ENCODE measurements at regions not wholly inside any gene's neighbourhood (a gene's known extent, or its start where the extent isn't known, plus 50 kb on each side); places are given as distances from the start of the nearest gene placed in this dataset.

DNA sequence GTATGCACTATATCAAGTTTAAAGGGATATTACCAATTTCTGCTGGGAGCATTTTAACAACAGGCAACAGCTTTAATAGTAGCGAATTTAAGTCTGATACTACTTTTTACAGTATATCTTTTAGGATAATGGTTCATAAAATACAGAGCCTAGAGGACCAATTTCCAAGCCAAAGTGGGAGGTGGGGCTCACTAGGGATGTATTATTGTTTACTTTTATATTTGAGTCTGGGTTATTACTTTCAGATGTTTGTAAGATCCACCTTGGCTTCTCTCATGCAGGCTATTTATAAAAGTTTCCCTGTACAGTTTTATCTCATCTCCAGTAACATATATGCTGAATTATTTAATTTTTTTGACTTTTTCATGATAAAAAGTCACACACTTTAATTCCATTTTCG lies 242.0 kb downstream of the CMPK2 start:
- DNase-seq (ENCODE audit: low spot score), result no peak

DNA sequence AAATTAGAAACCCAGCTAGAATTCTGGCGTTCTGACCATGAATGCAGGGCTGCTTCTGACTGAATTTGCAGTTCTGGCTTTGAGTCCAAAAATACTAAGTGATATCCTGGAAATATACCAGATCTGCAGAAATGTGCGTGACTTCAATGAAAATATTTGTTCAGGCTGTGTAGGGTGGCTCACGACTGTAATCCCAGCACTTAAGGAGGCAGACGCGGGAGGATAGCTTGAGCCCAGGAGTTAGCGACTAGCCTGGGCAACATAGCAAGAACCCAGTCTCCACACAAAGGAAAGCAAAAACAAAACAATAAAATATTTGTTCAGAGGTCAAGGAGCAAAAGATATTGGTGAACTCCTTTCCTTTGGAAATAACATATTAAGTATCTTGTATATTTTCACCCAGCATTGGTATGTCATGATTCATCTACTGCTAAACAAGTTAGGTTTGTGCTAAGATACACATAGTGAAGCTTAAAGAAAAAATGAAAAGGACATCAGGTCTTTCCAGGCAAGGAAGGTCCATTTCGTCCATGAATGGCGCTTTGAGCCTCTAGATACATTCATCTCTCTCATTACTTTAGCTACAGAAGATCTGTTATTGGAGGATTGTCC lies 239.2 kb downstream of the CMPK2 start:
- no peak for DNase-seq (ENCODE audit: low spot score)

- DNase-seq (ENCODE audit: low spot score), result no peak
Observed at GRCh38 chr2:6627316-6627715, 238.4 kb downstream of the CMPK2 start.

DNA sequence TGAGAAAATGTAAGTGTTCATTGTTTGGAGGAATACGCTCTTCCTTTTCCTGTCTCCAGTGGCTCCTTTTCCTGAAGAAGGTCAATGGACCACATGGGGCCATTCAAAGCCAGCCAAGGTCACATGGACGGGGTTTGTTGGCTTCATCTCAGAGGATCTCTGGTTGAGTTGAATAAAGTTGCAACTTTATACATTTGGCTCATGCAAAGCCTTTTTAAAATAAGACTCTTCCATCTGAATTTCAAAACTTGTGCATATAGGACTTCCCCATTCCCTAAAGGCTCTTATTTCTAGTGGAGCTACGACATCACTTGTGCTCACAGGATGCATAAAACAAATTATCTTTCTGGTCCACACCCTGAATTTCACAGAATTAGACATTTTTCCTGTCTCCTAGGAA lies 235.5 kb downstream of the CMPK2 start:
- no peak for DNase-seq (ENCODE audit: low spot score)

DNA sequence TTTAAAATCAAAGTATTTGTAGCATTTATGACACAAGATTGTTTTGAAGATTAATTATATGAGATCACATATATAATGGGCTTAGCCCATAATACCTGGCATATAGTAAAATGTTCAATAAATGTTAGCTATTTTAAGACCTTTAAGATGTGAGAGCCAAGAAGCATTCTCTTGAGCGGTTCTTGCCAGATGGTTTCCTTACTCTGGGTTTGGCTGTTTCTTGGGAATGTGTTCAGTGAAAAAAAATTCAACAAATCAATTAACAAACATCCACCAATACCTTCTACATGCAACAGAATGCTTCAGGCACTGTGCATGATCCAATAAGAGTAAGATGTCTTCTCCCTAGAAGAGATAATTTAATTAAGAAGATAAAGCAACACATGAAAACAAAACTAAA lies 230.4 kb downstream of the CMPK2 start:
- no peak for DNase-seq (ENCODE audit: low spot score)

DNA sequence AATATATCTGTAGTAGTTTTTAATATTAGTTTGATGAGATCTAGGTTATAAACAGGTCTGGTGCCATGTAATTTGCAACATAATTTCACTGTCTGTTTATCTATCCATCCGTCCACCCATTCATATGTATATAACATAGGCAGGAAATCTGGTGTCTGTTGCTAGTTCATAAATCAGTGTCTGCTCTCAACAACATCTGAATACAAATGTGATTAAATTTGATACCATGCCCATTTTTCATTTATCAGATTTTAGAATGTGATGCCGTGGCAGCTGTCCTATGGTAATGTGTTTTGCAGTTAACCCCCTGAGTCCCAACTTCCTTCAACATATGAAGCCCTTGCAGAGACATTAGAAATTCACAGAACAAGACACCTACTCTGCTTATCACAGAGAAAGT lies 228.4 kb downstream of the CMPK2 start:
- no peak for DNase-seq (ENCODE audit: low spot score)

GRCh38 chr2:6639929-6640620 lies 225.6 kb downstream of the CMPK2 start:
- no peak for DNase-seq (ENCODE audit: low spot score)

- no peak for DNase-seq (ENCODE audit: low spot score)
Observed at GRCh38 chr2:6640621-6641015, 225.1 kb downstream of the CMPK2 start.

DNA sequence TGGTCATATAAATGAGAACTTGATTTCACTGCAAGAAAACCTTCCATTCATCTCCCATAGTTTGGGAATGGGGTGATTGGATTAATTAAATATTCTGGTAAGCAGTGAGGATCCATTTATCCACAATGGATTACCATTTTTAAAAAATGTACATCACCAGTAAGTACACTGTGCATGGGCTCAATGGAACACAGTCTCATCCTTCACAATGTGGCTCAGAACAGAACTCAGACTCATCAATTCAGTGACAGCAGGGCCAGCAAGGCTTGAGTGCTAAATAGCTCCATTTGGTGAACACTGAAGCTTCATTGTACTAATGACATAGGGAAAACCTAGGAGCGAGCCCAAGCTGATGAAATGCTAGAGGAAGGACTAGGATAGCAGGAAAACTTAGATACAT lies 223.8 kb downstream of the CMPK2 start:
- DNase-seq (ENCODE audit: low spot score), result no peak

DNA sequence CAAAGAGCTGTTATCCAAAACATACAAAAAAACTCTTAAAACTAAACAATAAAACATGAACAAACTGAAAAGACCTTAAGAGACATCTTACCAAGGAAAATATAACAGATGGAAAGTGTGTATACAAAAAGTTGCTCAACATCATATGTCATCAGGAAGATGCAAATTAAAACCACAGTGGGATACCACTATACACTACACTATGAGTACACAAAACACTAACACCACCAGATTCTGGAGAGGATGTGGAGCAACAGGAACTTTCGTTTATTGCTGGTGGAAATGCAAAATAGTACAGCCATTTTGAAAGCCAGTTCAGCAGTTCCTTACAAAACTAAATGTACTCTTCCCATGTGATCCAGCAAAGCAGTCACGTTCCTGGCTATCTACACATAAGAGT lies 221.4 kb downstream of the CMPK2 start:
- no peak for DNase-seq (ENCODE audit: low spot score)

DNA sequence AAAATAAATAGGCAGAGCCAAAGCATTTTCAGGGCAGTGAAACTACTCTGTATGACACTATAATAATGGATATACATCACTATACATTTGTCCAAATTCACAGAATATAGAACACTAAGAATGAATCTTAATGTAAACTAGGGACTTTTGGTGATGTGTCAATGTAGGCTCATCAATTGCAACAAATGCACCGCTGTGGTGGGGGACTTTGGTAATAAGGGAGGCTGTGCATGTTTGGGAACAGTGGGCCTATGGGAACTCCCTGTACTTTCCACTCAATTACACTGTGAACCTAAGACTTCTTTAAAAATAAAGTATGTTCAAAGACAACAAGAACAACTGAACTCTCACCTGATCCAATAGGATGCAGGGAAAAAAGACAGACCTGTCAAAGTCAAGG lies 220.7 kb downstream of the CMPK2 start:
- DNase-seq (ENCODE audit: low spot score), result no peak

GRCh38 chr2:6645672-6646071 lies 220.0 kb downstream of the CMPK2 start:
- no peak for DNase-seq (ENCODE audit: low spot score)

- DNase-seq (ENCODE audit: low spot score), result no peak
Observed at GRCh38 chr2:6647046-6647445, 218.7 kb downstream of the CMPK2 start.

- DNase-seq (ENCODE audit: low spot score), result no peak
Observed at GRCh38 chr2:6648596-6649247, 217.0 kb downstream of the CMPK2 start.

DNA sequence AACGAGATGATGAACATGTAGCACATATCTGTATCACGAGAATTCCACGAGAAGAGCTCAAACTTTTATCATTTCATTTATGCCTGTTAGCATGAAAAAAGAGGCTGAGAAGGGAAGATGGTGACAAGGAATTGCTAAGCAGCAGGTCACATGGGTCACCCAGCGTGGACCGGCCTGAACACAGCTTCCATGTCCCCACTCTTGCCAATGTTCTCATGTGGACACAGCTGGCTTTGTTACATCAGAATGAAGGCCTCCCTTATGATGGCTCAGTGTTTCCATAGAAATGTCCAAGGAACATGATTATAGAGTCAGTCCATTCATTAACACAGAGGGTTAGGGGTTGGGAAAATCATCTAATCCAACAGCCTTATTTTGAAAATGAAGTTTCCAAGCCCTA lies 215.4 kb downstream of the CMPK2 start:
- DNase-seq (ENCODE audit: low spot score), result no peak

DNA sequence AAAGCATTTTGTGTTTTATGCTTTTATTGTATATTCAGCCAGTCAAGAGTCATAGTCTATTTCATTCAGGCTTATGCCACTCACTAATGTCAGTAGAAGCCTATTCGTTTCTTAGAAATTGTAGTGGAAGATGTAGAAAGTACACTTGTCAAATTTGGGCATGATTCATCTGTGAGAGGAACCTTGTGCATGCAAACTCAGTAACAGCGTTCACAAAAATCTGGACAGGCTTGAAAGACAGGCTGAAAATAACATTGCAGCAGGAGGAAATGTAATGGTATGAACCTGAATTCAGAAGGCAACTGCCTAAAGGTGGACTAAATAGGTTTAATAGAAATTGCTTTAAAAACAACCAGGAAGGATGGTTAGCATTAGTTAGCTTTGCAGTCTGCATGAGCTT lies 213.5 kb downstream of the CMPK2 start:
- DNase-seq (ENCODE audit: low spot score), result no peak

GRCh38 chr2:6653281-6653750 lies 212.4 kb downstream of the CMPK2 start:
- DNase-seq (ENCODE audit: low spot score), result no peak

GRCh38 chr2:6654279-6654678 lies 211.4 kb downstream of the CMPK2 start:
- DNase-seq (ENCODE audit: low spot score), result no peak

GRCh38 chr2:6656633-6657032 lies 209.1 kb downstream of the CMPK2 start:
- no peak for DNase-seq (ENCODE audit: low spot score)

DNA sequence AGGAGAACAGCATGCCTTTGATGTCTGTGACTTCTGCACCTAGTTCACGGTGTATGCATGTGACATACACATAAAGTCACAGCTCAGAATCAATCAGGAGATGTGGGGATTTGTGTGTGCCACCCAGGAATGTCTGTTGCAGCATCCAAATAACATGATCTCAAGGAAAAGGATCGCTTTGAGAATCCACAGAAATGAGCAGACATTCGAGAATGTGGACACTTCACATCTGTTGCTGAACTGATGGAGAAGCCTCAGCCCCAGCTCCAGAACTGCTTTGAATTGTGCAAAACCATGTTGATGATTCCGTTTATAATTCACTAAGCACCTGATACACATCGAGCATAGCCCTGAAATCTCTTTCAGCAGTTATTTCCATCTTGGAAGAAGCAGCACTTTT lies 208.6 kb downstream of the CMPK2 start:
- DNase-seq (ENCODE audit: low spot score), result no peak

DNA sequence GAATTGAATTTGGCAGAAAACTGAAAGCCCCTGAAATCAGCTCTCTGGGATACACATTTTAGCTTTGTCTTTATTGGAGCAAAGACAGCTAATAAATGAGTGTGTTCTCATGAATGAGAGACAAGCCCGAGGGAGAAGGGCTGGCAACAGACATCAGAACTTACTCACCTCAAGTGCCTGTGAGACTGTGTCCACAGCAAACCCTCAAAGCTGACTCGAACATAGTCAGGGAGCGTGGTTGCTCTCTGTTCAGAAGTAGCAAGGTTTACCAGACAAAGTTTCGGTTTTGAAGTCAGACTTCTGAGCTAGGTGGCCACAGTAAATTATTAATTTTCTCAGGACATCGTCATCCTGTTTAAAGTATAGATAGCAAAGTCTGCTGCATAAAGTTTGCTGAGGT lies 207.9 kb downstream of the CMPK2 start:
- DNase-seq (ENCODE audit: low spot score), result no peak

DNA sequence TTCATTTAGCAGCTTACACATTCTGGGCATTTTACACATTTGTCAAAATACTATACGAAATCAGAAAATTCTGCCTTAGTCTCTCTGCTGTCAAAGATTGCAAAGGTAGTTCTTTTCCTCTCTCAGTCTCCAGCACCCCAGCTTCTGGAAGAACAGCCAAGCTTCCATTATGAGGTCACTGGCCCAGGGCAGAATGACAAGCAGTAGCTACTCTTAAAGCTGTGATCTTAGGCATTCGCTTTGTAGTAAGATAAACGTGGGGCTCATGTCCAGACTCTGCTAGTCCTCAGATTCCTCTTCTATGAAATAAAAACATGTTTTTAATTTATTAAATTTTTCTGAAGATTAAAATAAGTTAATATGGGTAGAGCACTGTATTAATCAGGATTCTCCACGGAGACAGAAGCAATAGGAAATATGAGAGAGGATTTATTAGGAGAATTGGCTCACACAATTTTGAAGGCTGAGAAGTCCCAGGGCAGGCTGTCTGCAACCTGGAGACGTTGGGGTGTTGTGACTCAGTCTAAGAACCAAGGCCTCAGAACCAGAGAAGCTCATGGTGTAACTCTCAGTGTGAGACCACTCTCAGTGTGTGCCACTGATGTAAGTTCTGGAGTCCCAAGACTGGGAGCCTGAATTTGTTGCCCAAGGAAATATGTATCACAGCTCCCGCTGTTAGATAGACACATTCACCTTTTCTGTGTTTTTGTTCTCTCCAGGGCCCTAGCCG lies 201.2 kb downstream of the CMPK2 start:
- no peak for DNase-seq (ENCODE audit: low spot score)

Data from kidney tubule cell (primary cell).